NCI-H82 treated with DMSO at 0.1 percent for 48 hours (cell line): ENCODE measurements at regions not wholly inside any gene's neighbourhood (a gene's known extent, or its start where the extent isn't known, plus 50 kb on each side); places are given as distances from the start of the nearest gene placed in this dataset.

Experiments
- DNase-seq: peaks from one replicate; lab custom pipeline; 2025; ENCODE audit not compliant: unreplicated experiment; lab: John Stamatoyannopoulos, UW

DNA sequence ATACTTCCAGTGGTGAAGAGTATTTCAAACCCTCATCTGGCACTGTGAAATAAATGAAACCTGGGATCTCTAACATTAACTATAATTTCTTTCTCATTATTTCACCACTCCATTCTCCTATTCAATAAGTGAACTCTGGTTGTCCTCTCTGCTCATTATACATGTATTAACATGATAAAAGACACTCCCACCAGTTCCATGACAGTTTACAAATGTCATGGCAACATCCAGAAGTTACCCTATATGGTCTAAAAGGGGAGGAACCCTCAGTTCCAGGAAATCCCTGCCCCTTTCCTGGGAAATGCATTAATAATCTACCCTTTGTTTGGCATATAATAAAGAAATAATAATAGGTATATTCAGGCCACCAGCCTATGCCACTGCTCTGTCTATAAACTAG, 62.7 kb upstream of the BRINP3 start:
- DNase-seq, result no peak

DNA sequence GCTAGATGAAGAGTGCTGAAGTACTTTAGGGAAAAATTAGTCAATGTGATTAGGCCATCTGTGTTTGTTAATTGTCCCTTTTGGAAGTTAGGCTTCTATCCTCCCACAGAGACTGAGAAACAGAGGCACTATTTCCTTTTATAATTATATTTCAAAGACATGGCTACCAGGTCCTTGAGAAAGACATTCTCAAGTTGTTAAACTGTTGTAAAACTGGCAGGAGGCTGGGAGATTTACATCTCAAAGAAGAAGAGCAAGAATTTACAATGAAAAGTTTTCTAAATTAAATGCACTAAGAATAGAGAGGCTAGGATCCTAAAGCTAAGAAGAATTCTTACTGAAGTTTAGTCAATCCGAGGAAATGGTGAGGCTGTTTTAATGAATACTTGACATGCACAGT, 74.0 kb upstream of the BRINP3 start:
- DNase-seq, result no peak

DNA sequence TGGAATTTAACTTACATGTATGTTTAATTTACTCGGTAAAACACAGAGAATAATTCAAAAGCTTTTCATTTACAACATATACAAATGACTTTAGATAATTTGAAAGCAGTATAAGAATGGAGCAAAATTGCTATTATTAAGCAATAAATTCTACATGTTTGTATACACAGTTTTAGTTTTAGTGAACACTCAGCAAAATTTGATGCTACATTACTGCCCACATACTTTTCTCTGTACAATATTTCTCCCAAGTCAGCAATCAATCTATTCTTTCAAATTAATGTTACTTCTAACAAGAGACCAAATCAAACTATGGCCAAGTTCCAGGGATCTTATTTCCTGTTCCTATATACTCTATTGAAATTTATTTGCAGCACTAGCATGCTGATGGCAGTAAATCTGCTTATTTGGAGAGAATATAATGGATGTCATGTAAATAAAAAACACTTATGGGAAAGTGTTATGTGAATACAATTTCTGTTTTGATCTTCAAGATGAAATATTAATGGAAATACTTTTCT, 82.6 kb upstream of the BRINP3 start:
- no peak for DNase-seq

DNA sequence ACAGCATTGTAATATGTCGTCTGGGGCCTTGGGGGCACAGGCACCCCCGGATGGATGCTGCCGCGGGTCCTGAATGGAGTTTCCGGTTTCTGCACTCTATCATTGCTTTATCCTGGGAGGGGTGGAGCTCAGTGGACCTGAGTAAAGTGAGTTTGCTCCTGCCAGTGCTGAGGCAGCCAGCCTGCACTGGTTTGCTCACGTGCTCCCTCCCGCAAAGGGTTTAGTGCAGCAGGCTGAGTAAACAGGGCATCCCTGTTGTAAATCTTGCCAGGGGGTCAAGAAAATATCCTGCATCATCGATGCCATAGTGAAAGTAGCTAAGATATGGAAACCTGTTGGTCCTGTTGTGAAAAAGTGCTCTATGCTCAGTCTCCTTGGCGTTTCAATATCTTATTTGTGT, 85.6 kb upstream of the BRINP3 start:
- no peak for DNase-seq

DNA sequence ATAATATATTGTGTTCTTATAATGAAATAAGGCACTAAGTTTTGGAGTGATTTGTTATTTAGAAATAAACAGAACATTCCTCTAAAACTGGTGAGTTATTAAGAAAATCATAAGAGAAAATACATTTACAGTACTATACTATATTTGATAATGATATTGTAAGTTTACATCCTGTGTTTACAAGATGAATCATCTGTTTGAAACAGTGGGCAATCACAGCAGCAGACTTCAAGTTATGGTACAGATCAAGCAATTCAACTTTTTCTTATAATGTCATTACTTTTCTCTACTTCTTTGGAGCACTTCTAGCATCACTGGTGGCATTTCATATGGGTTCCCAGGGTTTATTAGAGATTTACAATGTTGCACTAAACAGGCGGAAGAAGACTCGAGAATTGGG, 86.5 kb upstream of the BRINP3 start:
- no peak for DNase-seq

DNA sequence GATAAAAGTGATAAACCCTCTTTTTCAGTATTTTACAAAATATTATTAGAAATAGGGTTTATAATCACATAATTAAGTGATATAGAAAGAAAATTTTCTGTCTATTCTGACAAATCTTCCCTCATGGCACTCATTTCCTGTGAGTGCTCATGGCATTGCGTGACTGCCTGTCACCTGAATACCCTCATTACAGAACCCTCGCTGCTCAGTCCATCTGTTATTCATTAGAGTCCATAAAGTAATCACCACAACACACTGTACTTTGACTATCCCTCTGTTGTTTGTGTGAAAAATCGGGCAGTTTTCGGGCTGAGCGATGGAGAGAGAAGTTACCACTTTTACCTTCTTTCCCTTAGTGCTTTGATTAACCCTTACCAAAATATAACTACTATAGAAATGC, 100.4 kb upstream of the BRINP3 start:
- DNase-seq, result no peak

DNA sequence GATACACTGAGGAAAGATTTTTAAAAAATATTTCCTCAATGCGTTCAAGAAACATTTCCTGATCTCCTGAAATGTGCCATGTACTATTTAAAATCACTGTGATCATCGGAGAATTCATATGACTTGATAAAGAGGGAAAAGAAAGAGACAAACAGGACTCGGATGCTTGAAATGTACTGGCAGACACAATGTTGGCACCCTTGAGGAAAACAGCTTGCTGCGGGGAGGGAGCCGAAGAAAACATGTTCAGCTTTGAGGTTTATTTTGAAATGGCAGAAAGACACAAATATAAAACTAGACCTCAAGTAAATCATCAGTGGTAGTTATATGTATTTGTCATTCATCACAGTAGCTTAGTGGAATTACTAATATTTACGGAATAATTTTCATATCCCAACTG, 100.9 kb upstream of the BRINP3 start:
- DNase-seq, result no peak

DNA sequence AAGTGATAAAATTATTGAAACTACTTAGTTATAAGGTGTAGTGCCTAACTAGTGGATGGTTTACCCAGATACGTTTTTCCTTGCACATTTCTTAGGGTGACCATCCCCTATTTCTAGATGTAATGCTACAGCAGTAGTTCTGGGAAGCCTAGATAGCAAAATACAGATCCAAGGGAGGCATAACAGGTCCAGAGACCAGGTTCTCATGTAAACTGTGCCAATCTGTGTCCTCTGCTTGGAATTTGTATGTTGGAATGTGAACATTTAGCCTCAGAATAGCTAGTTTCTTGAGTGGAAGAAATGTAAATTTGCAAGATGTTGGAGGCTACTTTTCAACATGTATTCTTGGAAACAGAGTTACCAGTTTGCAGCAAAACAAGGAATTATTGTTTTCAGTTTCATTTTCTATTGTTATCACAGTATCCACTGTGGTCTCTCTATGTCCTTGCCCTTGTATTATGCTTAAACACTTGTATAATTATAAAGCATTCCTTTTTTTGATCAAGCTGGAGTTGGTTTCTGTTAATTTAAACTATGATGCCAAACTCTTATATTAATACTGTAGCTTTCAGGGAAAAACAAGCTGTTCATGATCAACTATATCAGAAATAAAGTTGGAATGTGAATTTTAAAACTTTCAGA, 102.0 kb upstream of the BRINP3 start:
- DNase-seq, result no peak

DNA sequence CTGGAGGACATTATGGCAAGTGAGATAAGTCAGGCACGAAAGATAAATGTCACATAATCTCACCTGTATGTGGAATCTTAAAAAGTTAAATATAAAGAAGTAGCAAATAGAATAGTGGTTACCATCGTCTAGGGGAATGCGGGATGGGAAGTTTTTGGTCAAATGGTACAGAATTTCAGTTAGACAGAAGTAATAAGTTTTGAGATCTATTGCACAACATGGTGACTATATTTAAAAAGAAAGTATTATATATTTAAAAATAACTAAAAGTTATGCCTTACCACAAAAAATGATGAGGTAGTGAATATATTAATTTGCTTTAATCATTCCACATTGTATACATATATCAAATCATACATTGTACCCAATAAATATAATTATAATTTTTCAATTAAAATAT, 106.2 kb upstream of the BRINP3 start:
- DNase-seq, result no peak

DNA sequence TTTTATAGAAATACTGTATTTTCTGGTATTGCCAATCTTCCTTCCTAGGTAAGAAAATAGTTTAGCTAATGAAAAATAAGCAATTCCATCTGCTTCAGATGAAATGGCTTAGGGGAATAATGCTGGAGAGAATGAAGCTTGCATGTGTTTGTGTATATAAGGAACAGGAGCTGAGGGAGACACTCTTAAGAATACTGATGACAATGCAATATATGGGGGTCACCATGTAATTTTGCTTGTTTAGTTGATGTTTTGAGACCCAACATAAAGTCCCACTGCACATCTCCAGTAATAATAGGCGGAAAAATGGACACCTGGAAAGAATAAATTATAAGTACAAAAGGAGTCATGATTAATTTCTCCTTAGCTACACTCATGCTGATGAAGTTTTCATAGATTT, 110.8 kb upstream of the BRINP3 start:
- DNase-seq, result no peak

DNA sequence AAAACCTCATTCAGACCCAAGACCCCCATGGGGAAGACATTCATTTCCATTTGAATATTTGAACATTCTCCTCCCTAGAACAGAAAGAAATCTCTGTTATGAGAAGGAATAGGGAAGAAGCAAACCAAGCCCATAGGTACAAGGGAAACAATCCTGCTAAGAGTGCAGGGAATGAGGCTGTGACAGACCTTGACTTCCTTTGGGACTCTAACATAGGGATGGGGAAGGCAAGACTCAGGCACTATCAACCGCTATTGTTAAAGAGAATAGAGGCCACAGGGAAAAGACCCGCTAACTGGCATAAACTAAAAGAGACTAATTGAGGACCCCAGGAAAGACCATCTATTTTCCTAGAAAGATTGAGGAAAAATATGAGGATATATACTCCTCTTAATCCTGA, 117.8 kb upstream of the BRINP3 start:
- DNase-seq, result no peak

DNA sequence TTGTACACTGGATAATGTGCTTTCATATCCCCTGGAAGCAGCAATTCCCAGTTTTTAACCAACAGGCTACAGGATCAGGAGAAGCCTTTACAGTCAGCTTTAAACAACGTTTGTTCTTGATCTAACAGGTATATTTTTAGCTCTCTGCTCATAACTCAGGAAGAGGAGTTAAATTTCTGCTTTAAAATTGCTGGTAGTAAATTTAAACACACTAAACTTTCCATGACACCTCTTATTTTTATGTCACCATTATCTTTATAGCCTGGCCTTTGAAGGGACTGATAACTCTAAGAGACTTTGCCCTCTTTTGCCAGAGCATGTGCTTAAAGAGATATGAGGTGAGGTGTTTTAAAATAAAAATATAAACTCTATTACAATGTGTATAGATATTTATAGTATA, 119.6 kb upstream of the BRINP3 start:
- no peak for DNase-seq

DNA sequence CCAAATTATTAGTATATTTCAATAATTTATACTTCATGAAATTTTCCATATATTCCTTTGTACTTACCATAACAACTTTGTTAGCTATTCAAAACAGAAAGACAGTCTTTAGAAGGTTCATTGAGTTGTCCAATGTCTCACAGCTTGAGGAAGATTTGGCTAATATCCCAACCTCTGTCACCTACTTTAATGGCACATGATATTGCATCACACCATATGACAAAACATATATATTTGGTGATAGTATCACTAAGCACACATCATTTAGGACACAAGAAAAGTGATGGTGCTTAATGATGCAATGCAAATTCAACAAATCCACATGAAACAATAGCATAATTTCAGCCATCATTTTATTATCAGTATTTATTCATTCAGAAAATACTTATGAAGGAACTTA, 122.0 kb upstream of the BRINP3 start:
- DNase-seq, result no peak

DNA sequence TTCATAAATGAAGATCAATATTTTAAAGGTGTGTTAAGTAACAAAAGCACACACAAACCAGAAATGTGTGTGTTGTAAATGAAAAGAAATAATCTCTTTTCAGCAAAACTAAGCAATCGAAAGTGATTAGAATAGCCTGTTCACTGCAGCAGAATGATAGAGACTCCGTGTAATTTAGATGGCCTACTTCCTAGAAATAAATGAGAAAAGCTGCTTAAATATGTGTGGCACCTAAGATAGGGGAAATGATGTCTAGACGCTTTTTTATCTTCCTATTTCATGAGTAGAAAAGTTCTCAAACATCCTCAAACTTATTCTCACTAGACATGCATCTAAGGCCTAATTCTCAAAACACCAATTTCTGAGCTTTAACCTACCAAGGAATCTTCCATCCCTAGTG, 124.7 kb upstream of the BRINP3 start:
- no peak for DNase-seq

DNA sequence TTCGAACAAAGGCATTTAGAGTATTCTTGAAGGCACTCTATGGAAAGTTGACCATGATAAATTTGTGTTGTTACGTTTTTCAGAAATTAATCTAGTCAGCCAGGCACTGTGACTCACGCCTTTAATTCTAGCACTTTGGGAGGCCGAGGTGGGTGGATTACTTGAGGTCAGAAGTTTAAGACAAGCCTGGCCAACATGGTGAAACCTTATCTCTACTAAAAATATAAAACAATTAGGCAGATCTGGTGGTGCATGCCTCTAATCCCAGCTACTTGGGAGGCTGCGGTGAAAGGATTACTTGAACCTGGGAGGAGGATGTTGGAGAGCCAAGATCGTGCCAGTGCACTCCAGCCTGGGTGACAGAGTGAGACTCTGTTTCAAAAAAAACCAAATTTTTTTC, 130.6 kb upstream of the BRINP3 start:
- no peak for DNase-seq

DNA sequence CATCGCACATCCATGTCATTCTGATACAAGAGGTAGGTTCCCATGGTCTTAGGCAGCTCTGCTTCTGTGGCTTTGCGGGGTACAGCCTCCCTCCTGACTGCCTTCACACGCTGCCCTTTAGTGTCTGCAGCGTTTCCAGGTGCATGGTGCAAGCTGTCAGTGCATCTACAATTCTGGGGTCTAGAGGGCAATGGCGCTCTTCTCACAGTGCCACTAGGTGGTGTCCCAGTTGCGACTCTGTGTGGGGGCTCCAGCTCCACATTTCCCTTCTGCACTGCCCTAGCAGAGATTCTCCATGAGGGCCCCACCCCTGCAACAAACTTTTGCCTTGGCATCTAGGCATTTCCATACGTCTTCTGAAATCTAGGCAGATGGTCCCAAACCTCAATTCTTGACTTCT, 138.2 kb upstream of the BRINP3 start:
- no peak for DNase-seq

DNA sequence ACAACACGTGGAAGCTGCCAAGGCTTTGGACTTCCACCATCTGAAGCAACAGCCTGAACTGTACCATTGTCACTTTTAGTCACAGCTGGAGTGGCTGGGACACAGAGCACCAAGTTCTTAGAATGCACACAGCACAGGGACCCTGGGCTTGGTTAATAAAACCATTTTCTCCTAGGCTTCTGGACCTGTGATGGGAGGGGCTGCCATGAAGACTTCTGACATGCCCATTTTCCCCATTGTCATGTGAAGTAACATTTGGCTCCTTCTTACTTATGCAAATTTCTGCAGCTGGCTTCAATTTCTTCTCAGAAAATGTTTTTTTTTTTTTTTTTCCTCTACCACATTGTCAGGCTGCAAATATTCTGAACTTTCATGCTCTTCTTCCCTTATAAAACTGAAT, 138.6 kb upstream of the BRINP3 start:
- DNase-seq, result no peak

DNA sequence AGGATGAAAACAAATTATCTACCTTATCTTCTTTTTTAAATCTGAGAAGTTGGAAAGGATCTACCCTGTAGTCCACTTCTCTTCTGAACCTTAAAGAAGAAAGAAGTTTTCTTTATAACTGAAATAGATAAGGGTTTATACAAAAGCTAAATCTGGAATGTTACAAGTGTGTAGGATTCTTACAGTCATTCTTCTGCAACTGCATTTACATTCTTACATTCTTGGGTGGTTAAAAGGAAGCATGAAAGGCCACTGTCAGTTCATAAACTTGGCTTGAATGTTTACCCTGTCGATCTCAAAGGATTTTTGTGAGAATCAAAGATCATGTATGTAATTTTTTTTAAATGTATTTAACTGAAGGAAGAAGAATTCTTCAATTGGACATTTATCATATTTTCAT, 142.1 kb upstream of the BRINP3 start:
- DNase-seq, result no peak

DNA sequence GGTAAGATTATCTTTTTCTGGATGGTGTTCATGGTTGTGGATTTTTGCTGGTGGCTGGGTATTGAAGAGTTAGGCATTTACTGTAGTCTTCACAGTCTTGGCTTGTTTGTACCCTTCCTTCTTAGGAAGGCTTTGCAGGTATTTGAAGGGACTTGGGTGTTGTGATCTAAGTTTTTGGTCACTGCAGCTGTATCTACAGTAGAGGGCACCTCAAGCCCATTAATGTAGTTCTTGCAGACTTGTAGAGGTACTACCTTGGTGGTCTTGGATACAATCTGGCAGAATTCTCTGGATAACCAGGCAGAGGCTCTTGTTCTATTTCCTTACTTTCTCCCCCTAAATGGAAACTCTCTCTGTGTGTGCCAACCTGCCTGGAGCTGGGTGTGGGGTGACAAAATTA, 155.8 kb upstream of the BRINP3 start:
- no peak for DNase-seq

DNA sequence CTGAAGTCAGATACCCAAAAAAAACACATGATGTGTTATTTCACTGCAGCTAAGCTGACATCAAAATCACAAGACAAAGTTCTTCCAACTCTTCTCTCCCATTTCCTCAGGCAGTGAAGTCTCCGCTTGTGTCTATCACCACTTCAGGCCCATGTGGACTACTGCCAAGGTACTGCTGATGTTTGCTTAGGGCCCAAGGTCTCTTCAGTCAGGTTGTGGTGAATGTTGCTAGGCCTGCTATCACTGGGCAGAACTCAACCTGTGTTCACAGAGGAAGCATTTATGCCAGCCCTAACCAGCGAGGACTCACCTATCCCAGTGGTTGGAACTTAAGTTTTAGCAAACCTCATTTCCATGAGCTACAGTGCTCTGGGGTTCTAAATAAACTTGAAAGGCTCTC, 156.5 kb upstream of the BRINP3 start:
- no peak for DNase-seq

DNA sequence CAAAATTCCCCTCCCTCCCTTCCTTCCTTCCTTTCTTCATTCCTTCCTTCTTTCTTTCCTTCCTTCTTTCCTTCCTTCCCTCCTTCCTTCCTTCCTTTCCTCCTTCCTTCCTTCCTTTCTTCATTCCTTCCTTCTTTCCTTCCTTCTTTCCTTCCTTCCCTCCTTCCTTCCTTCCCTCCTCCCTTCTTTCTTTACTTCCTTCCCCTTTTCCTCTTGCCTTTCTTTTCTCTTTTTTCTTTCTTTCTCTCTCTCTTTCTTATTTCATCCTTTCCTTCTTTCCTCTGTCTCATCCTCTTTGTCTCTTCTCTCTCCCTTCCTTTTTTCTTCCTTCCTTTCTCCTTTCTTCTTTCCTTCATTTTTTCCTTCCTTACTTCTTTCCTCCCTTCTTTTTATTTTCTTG, 171.9 kb upstream of the BRINP3 start:
- DNase-seq, result no peak

DNA sequence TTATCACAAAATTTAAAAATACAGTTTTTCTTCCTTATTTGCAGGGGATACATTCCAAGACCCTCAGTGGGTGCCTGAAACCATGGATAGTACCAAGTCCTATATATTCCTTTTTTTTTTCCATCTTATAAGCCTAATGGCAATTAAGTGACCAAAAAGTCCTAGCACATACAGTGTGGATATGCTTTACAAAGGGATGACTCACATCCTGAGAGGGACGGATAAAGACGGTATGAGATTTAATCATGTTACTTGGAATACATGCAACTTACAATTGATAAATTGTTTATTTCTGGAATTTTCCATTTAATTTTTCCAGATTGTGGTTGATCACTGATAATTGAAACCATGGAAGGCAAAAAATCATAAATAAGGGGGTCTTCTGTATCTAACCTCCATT, 181.2 kb upstream of the BRINP3 start:
- DNase-seq, result no peak

DNA sequence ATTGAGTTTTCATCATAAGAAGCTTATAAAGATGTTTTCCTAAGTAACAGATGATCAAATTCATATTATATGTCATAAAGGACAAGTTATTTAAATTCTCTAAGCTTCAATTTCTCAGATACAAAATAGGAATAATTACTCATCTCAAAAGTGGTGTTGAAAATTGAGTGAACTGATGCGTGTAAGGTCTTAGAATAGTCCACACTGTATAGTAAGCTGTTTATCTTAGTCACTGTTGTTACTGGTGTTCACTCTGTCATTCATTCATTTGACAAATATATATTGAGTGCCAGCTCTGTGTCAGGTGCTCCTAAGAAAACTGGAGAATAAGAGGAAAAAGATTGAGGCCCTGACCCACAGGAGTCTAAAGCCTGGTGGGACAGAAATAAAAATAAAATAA, 186.3 kb upstream of the BRINP3 start:
- DNase-seq, result no peak

DNA sequence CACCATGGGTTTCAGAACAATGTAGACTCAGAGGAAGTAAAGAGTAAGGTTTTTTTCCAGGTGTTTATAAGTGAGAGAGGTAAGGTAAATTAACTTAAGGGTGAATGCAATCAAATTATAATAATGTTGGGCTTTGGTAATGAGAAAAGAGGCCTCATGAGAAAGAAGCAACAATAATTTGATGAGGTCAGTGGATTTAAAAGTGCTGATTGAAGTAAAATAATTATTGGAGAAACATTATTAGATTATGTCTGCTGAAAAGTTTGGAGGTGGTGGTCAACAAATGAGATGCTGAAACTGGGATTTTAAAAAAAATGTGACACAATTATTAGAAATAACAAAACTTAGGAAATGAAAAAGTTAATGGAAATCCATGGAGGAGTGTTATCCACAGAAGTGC, 187.4 kb upstream of the BRINP3 start:
- DNase-seq, result no peak
